ENCODE measurements at regions not wholly inside any gene's neighbourhood (a gene's known extent, or its start where the extent isn't known, plus 50 kb on each side); places are given as distances from the start of the nearest gene placed in this dataset.

- Histone ChIP-seq H3K4me3 (replicated peaks in 1 of 3; ENCODE audit: insufficient read depth in 1 of 3, low read depth in 2 of 3, low read length in 3 of 3) (no peak overlapping the region), H2AFZ (ENCODE audit: low read length) (no peak overlapping the region), H3K27ac (ENCODE audit: extremely low read length, insufficient read depth, low read length) (no peak overlapping the region), H3K36me3 (replicated peaks in 1 of 2; ENCODE audit: control insufficient read depth in 1 of 2, insufficient read depth in 2 of 2, low read length in 2 of 2) (no peaks in the 10 kb centered on the region), H3K9me3 (ENCODE audit: low read length) (no peaks in the 10 kb centered on the region), H3K4me1 (ENCODE audit: insufficient read depth, low read length) (no peaks in the 10 kb centered on the region), H3K27me3 (ENCODE audit: control insufficient read depth in 1 of 2, insufficient read depth in 2 of 2, low read length in 2 of 2) (no peaks in the 10 kb centered on the region; a peak in 1 of 5 replicates), H3K9ac (ENCODE audit: insufficient read depth, low read depth, low read length) (no peak overlapping the region), H3K4me2 (ENCODE audit: low read depth, low read length) (no peak overlapping the region), H3K79me2 (ENCODE audit: insufficient read depth, low read length) (no peaks in the 10 kb centered on the region), H4K20me1 (ENCODE audit: insufficient read depth, low read length) (no peaks in the 10 kb centered on the region)
- POLR2A ChIA-PET = no interaction called here
- no TSS peak for BruUV-seq (replicated peaks)
- DNase-seq (ENCODE audit: low spot score) (no peak), ATAC-seq (no peak), FAIRE-seq (no peak)
- no peak for TF ChIP-seq IRF2 (CRISPR knock-in tag; IDR thresholded peaks at IDR 0.05)
- WGBS (ENCODE audit: low lambda C conversion rate) = 0% methylated on average over 3 of the region's 3 CpGs
- in situ Hi-C loops (cut with HindIII; ENCODE audit: extremely low pct_ligation_motif_present, low pct_unique_long_range_greater_than_20kb) = no loop called here
- intact Hi-C loops (cut with micrococcal nuclease; ENCODE audit: unreplicated experiment) = no loop called here
- CTCF ChIA-PET (ENCODE audit: low intra/inter-chr PET ratio, low total read pairs) = no interaction called here
Observed at GRCh38 chr15:55015093-55015445, 181.7 kb downstream of the RSL24D1 start.

GRCh38 chr15:55014391-55015092 lies 182.2 kb downstream of the RSL24D1 start:
- no peaks in the 10 kb centered on the region for H3K9me3 ChIP-seq (ENCODE audit: low read length)
- ATAC-seq = no peak
- no peak overlapping the region for H3K9ac ChIP-seq (ENCODE audit: insufficient read depth, low read depth, low read length)
- H3K4me2 ChIP-seq (ENCODE audit: low read depth, low read length) = no peak overlapping the region
- H2AFZ ChIP-seq (ENCODE audit: low read length) = no peak overlapping the region
- ChIA-PET POLR2A (no interaction called here), CTCF (ENCODE audit: low intra/inter-chr PET ratio, low total read pairs) (no interaction called here)
- in situ Hi-C loops (cut with HindIII; ENCODE audit: extremely low pct_ligation_motif_present, low pct_unique_long_range_greater_than_20kb) (no loop called here), intact Hi-C loops (cut with micrococcal nuclease; ENCODE audit: unreplicated experiment) (no loop called here)
- H3K27me3 ChIP-seq (ENCODE audit: control insufficient read depth in 1 of 2, insufficient read depth in 2 of 2, low read length in 2 of 2) = no peaks in the 10 kb centered on the region; a peak in 1 of 5 replicates
- H3K79me2 ChIP-seq (ENCODE audit: insufficient read depth, low read length) = no peaks in the 10 kb centered on the region
- no peak for FAIRE-seq
- no TSS peak for BruUV-seq (replicated peaks)
- no peak for DNase-seq (ENCODE audit: low spot score)
- no peaks in the 10 kb centered on the region for H4K20me1 ChIP-seq (ENCODE audit: insufficient read depth, low read length)
- WGBS (ENCODE audit: low lambda C conversion rate) = 2% methylated on average over 1 of the region's 1 CpG
- no peaks in the 10 kb centered on the region for H3K4me1 ChIP-seq (ENCODE audit: insufficient read depth, low read length)
- no peak overlapping the region for H3K27ac ChIP-seq (ENCODE audit: extremely low read length, insufficient read depth, low read length)
- no peak overlapping the region for H3K4me3 ChIP-seq (replicated peaks in 1 of 3; ENCODE audit: insufficient read depth in 1 of 3, low read depth in 2 of 3, low read length in 3 of 3)
- H3K36me3 ChIP-seq (replicated peaks in 1 of 2; ENCODE audit: control insufficient read depth in 1 of 2, insufficient read depth in 2 of 2, low read length in 2 of 2) = no peaks in the 10 kb centered on the region
- TF ChIP-seq ZNF333 (CRISPR knock-in tag; IDR thresholded peaks at IDR 0.05; ENCODE audit: borderline replicate concordance) (no peak), EHMT2 (IDR thresholded peaks at IDR 0.05; ENCODE audit: borderline replicate concordance, low read depth, low read length) (no peak), ZNF20 (CRISPR knock-in tag; IDR thresholded peaks at IDR 0.05) (no peak), SSRP1 (CRISPR knock-in tag; IDR thresholded peaks at IDR 0.05) (no peak), RBM22 (optimal IDR thresholded peaks at IDR 0.05; ENCODE audit: low read length) (no peak), ATF6 (CRISPR knock-in tag; conservative IDR thresholded peaks at IDR 0.05) (no peak), BHLHE40 (IDR thresholded peaks at IDR 0.05; ENCODE audit: low read length) (no peak), NR2F1 (CRISPR knock-in tag; IDR thresholded peaks at IDR 0.05) (no peak), ZNF260 (CRISPR knock-in tag; IDR thresholded peaks at IDR 0.05; ENCODE audit: borderline replicate concordance, low read depth) (no peak), AGO1 (IDR thresholded peaks at IDR 0.05; ENCODE audit: low read depth, low read length, poor library complexity, severe bottlenecking) (no peak), ZBTB2 (CRISPR knock-in tag; IDR thresholded peaks at IDR 0.05; ENCODE audit: low read depth) (no peak), LRRFIP1 (CRISPR knock-in tag; conservative IDR thresholded peaks at IDR 0.05) (no peak)

Measured in HepG2 (cell line).